ENCODE measurements at regions not wholly inside any gene's neighbourhood (a gene's known extent, or its start where the extent isn't known, plus 50 kb on each side); places are given as distances from the start of the nearest gene placed in this dataset.

DNA sequence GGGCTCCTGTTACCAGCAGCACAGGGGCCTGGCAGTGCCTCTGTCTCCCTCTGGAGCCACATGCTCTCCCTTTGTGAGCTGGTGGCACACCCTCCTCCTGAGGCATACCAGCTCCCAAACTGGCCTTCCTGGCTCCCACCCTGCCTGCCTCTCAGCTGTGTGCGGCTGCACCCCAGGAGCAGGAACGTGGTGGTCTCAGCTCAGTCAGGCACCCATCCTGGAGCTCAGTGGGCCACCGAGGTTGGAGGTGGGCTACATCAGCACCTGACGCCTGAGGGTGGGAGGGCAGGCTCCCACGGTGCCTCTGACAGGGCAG, 85.9 kb upstream of the NKX1-1 start:
- no peak overlapping the region for H3K4me3 Mint-ChIP-seq (ENCODE audit: unreplicated experiment)
- H3K27me3 Mint-ChIP-seq (ENCODE audit: unreplicated experiment) = peaks cover 7% of the 10 kb centered on the region
- H3K27ac Mint-ChIP-seq (ENCODE audit: unreplicated experiment) = no peak overlapping the region
- H3K9me3 Mint-ChIP-seq (ENCODE audit: unreplicated experiment) = peaks cover 6% of the 10 kb centered on the region
- no peaks in the 10 kb centered on the region for H3K36me3 Mint-ChIP-seq (ENCODE audit: unreplicated experiment)
- DNase-seq = no peak
- no peaks in the 10 kb centered on the region for H3K4me1 Mint-ChIP-seq (ENCODE audit: low read depth, unreplicated experiment)
- TF ChIP-seq, protein P1, sequence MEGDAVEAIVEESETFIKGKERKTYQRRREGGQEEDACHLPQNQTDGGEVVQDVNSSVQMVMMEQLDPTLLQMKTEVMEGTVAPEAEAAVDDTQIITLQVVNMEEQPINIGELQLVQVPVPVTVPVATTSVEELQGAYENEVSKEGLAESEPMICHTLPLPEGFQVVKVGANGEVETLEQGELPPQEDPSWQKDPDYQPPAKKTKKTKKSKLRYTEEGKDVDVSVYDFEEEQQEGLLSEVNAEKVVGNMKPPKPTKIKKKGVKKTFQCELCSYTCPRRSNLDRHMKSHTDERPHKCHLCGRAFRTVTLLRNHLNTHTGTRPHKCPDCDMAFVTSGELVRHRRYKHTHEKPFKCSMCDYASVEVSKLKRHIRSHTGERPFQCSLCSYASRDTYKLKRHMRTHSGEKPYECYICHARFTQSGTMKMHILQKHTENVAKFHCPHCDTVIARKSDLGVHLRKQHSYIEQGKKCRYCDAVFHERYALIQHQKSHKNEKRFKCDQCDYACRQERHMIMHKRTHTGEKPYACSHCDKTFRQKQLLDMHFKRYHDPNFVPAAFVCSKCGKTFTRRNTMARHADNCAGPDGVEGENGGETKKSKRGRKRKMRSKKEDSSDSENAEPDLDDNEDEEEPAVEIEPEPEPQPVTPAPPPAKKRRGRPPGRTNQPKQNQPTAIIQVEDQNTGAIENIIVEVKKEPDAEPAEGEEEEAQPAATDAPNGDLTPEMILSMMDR (IDR thresholded peaks at IDR 0.05; ENCODE audit: partially characterized antibody, unreplicated experiment) = no peak

DNA sequence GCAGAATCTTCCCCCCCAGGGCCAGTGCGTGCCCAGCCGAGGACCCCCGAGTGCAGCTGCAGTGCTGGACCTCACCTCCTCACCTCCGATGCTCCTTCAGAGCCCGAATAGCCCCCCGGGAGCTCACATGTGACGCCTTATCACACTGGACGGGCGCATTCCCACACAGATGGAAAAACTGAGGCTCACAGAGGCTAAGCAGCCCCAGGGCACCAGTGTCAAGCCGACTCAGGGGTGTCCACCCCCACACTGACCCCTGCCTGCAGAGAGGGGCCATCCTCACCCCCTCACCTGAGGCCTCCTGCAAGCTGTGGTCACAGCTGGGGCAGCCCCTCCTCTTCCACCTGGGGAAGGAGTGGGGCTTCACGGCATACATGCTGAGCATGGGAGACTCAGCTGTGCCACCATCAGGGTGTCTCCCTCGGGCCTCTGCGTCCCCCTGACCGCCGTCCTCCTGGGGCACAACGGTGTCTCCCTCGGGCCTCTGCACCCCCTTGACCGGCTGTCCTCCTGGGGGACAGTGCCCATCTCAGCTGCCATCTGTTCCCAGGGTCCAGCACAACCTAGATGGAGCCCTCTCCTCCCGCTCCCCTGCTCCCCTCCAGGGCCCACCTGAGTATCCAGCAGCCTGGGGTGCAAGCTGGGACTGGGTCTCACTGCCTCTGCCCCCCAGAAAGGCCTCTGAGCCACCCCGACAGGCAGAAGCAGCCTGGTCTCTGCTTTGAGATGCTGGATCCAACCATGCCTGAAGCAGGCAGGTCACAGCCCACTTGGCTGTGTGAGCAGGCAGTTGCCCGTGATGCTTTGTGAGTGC, 85.3 kb upstream of the NKX1-1 start:
- TF ChIP-seq, protein P1 (IDR thresholded peaks at IDR 0.05; ENCODE audit: partially characterized antibody, unreplicated experiment) = no peak
- Mint-ChIP-seq H3K27me3 (ENCODE audit: unreplicated experiment) (peaks cover 7% of the 10 kb centered on the region), H3K4me1 (ENCODE audit: low read depth, unreplicated experiment) (no peaks in the 10 kb centered on the region), H3K4me3 (ENCODE audit: unreplicated experiment) (no peak overlapping the region), H3K36me3 (ENCODE audit: unreplicated experiment) (peaks cover 3% of the 10 kb centered on the region), H3K27ac (ENCODE audit: unreplicated experiment) (no peak overlapping the region), H3K9me3 (ENCODE audit: unreplicated experiment) (peaks cover 7% of the 10 kb centered on the region)
- DNase-seq = no peak

DNA sequence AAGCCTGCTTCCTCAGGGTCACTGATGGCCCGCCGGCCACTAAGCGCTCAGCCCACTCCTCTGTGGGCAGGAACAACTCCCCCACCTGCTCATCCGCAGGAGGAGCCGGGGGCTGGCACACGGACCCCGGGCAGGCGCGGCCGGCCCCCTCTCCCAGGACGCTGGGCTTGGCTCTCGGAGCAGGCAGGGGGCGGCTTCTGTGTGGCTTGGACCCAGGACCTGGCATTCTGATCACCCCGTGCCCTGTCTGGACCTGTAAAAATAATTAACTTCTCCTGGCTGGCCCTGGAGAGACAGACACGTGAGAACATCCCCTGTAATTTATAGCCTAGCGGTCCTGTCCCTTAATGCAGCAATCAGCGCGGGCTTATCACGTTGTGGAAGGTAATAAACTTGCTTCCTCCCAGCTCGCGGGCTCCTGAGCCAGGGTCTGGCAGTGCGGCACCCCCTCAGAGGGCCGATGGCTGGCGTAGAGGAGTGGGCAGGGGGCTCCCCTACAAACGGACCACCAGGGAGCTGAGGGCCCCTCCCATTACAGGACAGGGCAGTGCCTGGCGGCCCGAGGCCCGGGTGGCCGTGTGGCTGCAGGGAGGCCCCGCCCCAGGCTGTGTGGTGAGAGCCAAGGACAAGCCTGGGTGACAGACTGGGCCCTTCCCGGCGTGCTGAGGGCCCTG, 84.5 kb upstream of the NKX1-1 start:
- no peak for DNase-seq
- H3K27me3 Mint-ChIP-seq (ENCODE audit: unreplicated experiment) = peaks cover 10% of the 10 kb centered on the region
- H3K27ac Mint-ChIP-seq (ENCODE audit: unreplicated experiment) = no peak overlapping the region
- peaks cover 9% of the 10 kb centered on the region for H3K36me3 Mint-ChIP-seq (ENCODE audit: unreplicated experiment)
- peaks cover 11% of the 10 kb centered on the region for H3K9me3 Mint-ChIP-seq (ENCODE audit: unreplicated experiment)
- H3K4me3 Mint-ChIP-seq (ENCODE audit: unreplicated experiment) = no peak overlapping the region
- TF ChIP-seq, protein P1 (IDR thresholded peaks at IDR 0.05; ENCODE audit: partially characterized antibody, unreplicated experiment) = no peak
- H3K4me1 Mint-ChIP-seq (ENCODE audit: low read depth, unreplicated experiment) = no peaks in the 10 kb centered on the region

DNA sequence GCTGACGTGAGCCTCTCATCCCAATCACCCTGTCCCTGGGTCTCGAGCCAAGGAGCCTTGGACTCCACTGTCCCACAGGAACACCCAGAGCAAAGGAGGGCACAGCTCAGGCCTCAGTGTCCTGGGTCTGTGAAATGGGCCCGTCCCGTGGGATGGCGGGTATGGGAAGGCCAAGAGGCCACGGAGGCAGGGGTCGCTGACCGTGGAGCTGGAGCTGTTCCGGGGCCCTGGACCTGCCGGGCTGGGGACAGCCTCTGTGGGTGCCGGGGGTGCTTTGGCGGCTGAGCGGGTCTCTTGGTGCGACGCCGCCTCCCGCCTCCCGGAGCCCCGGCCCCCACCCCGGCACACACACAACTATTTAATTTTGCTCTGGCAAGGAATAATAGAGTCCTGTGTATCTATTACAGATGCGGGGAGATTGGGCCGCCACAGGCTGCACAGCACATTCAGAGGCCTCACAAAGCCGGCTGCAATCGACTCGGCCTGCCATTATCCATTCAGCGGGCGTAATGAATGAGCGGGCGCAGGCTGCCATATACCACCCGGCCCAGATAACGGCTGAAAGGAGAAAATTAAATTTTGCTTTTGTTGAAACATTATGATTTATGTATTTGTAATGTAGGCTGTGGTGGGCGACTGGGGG, 83.9 kb upstream of the NKX1-1 start:
- no peak overlapping the region for H3K4me3 Mint-ChIP-seq (ENCODE audit: unreplicated experiment)
- H3K4me1 Mint-ChIP-seq (ENCODE audit: low read depth, unreplicated experiment) = no peaks in the 10 kb centered on the region
- TF ChIP-seq, protein P1 (IDR thresholded peaks at IDR 0.05; ENCODE audit: partially characterized antibody, unreplicated experiment) = no peak
- no peak overlapping the region for H3K27ac Mint-ChIP-seq (ENCODE audit: unreplicated experiment)
- DNase-seq = no peak
- H3K27me3 Mint-ChIP-seq (ENCODE audit: unreplicated experiment) = peaks cover 10% of the 10 kb centered on the region
- H3K9me3 Mint-ChIP-seq (ENCODE audit: unreplicated experiment) = peaks cover 11% of the 10 kb centered on the region
- peaks cover 13% of the 10 kb centered on the region for H3K36me3 Mint-ChIP-seq (ENCODE audit: unreplicated experiment)

DNA sequence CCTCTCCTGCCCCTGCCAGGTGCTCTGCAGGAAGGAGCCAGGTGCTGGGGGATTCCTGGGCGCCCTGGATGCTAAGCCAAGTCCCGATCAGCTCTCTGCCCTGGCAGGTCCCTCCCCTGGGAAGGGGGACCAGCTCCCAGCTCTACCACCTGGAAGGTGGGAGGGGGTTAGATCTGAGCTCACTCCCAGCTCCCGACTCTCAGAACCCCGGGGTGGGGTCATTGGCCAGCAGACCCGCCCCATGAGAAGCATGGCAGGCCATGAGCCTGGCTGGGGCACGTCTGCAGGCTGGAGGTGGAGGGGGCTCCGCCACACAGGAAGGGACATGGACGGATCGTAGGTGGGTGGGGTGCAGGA, 83.4 kb upstream of the NKX1-1 start:
- TF ChIP-seq, protein P1 (IDR thresholded peaks at IDR 0.05; ENCODE audit: partially characterized antibody, unreplicated experiment) = no peak
- peaks cover 13% of the 10 kb centered on the region for H3K9me3 Mint-ChIP-seq (ENCODE audit: unreplicated experiment)
- H3K36me3 Mint-ChIP-seq (ENCODE audit: unreplicated experiment) = peaks cover 14% of the 10 kb centered on the region
- no peak overlapping the region for H3K27ac Mint-ChIP-seq (ENCODE audit: unreplicated experiment)
- no peaks in the 10 kb centered on the region for H3K4me1 Mint-ChIP-seq (ENCODE audit: low read depth, unreplicated experiment)
- peaks cover 10% of the 10 kb centered on the region for H3K27me3 Mint-ChIP-seq (ENCODE audit: unreplicated experiment)
- no peak for DNase-seq
- no peak overlapping the region for H3K4me3 Mint-ChIP-seq (ENCODE audit: unreplicated experiment)
